Activated T-cell treated with anti-CD3 and anti-CD28 coated beads, Interleukin-2, amount 50 U/mL, for 4 hours (primary cell): ENCODE measurements at regions not wholly inside any gene's neighbourhood (a gene's known extent, or its start where the extent isn't known, plus 50 kb on each side); places are given as distances from the start of the nearest gene placed in this dataset.

Source experiments
- ATAC-seq, 2 donors: fragments of 200-7000 bp; cut with Tn5 transposase; one replicate each; pipeline ENCODE4 v1.10.0; 2021
- DNase-seq: peaks from one replicate; pipeline ENCODE4 v3.0.0-alpha.2; 2020
- H3K27me3 Mint-ChIP-seq: one replicate; pipeline ENCODE4 v1.8.0; 2021; ENCODE audit warnings: low read depth, mixed read lengths
- H3K36me3 Mint-ChIP-seq: one replicate; pipeline ENCODE4 v1.8.0; 2022; ENCODE audit warnings: mixed read lengths; ENCODE audit not compliant: insufficient read depth
- H3K4me1 Mint-ChIP-seq: one replicate; pipeline ENCODE4 v1.8.0; 2021; ENCODE audit warnings: low read depth, mixed read lengths
- H3K4me3 Mint-ChIP-seq: one replicate; pipeline ENCODE4 v1.8.0; 2021; ENCODE audit warnings: mild to moderate bottlenecking, moderate library complexity, mixed read lengths
- H3K9me3 Mint-ChIP-seq: one replicate; pipeline ENCODE4 v1.8.0; 2021; ENCODE audit warnings: mixed read lengths

DNA sequence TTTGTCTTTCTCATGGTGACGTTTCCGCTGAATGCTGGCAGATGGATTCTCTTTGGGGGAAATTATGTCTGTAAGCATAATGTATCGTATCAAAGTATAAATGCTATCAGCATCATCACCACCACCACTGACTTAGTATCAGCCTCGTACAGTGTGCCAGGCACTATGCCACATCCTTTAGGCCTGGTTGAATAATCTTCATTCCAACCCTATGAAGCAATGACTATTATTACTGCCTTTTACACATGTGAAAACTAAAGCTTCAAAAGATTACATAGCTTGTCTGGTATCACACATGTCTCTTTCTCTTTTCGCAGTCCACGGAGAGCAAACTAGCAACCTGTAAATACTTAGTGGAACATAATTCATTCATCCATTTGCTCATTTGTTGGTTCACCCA, 166.7 kb upstream of the PRICKLE2 start:
- ATAC-seq = no peak
- no peak overlapping the region for H3K4me3 Mint-ChIP-seq
- no peaks in the 10 kb centered on the region for H3K4me1 Mint-ChIP-seq
- no peaks in the 10 kb centered on the region for H3K36me3 Mint-ChIP-seq
- DNase-seq = no peak
- H3K27me3 Mint-ChIP-seq = no peaks in the 10 kb centered on the region
- no peaks in the 10 kb centered on the region for H3K9me3 Mint-ChIP-seq

DNA sequence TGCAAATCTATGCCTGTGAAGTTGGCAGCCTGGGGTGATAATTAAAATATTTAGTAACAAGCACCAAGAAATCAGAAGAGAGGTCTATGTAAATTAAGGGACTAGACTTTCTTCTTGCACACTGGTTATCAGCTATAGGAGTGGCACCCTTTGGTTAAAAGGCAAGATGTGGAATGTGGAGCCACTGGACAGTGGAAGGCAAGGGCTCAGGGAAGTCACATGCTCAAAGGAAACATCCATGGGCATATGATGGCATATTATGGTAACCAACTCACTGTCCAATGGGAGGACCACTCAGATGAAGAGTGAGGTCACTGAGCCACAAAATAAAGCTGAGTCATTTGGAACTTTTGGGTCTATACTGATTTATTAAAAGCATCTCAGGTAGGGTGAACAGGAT, 165.6 kb upstream of the PRICKLE2 start:
- no peaks in the 10 kb centered on the region for H3K36me3 Mint-ChIP-seq
- H3K4me1 Mint-ChIP-seq = no peaks in the 10 kb centered on the region
- no peak overlapping the region for H3K4me3 Mint-ChIP-seq
- ATAC-seq (no peak), DNase-seq (no peak)
- H3K9me3 Mint-ChIP-seq = no peaks in the 10 kb centered on the region
- no peaks in the 10 kb centered on the region for H3K27me3 Mint-ChIP-seq

DNA sequence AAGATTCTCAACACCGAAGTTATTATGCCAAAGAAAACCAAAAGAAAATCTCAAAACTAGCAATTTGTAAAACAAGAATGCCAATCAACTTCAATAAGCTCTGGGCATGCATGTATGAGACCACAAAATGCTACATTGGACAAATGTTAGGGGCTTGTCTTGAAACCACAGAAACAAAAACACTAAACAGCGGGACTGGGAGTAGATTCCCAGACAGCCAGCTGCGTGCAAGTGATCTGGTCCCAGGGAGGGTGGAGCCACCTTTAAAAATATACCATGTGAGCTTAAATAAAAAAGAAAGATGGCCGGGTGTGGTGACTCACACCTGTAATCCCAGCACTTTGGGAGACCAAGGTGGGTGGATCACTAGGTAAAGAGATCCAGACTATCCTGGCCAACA, 163.6 kb upstream of the PRICKLE2 start:
- DNase-seq = no peak
- Mint-ChIP-seq H3K4me1 (no peaks in the 10 kb centered on the region), H3K36me3 (no peaks in the 10 kb centered on the region), H3K4me3 (no peak overlapping the region), H3K27me3 (no peaks in the 10 kb centered on the region), H3K9me3 (no peaks in the 10 kb centered on the region)
- no peak for ATAC-seq

DNA sequence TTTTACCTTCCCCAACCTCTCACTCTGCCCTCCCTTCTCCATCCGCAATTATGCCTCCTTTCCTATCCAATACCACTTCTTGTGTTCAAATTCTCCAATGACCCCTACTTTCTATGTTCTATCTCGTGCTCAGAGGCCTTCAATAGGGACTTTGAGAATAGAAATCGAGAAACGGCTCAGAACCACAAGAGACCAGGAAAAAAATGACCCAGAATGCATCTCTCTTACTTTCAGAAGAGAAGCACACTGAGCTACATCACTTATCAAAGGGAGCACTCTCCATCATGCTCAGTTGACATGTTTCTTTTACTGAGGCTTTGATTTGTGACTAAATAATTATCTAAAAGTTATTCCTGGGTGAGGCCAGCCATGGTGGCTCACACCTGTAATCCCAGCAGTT, 162.4 kb upstream of the PRICKLE2 start:
- Mint-ChIP-seq H3K27me3 (no peaks in the 10 kb centered on the region), H3K36me3 (no peaks in the 10 kb centered on the region), H3K9me3 (no peaks in the 10 kb centered on the region), H3K4me3 (no peak overlapping the region), H3K4me1 (no peaks in the 10 kb centered on the region)
- DNase-seq (no peak), ATAC-seq (no peak)

DNA sequence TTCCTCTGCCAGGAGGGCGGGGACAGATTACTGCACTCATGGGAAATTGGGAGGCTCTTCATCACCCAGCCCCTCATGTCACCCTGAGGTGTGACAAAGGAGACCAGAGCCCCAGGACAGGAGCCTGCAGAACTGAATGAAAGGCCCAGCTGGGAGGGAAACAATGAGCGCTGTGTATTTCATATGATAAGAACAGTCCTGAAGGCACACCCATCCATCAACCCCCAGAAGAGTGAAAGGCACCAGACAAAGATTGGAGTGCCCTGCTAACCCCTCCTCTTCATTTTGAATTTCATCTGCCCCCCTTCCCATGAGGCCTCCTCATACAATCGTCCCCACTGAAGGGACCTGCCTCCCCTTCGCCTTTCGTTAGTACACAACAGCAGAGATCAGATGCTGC, 160.0 kb upstream of the PRICKLE2 start:
- Mint-ChIP-seq H3K4me1 (no peaks in the 10 kb centered on the region), H3K36me3 (no peaks in the 10 kb centered on the region), H3K27me3 (no peaks in the 10 kb centered on the region), H3K4me3 (no peak overlapping the region), H3K9me3 (no peaks in the 10 kb centered on the region)
- ATAC-seq (no peak), DNase-seq (no peak)

DNA sequence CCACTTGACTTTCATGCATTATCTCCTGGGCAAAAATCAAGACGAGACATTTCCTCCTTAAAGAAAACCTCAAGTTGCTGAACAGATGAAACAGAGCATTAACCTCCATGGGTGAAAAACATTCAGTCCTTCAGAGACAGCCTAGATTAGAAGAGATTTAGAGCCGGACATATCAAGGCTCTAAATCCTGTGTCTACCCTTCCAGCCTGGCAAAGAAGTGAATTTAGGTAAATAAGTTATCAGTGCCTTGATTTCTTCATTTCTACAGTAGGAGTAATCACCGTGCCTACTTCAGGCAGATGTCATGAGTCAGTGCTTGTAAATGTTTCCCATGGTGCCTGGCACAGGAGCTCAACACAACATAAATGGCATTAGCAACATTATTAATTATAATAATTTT, 159.3 kb upstream of the PRICKLE2 start:
- Mint-ChIP-seq H3K36me3 (no peaks in the 10 kb centered on the region), H3K4me1 (no peaks in the 10 kb centered on the region), H3K4me3 (no peak overlapping the region), H3K27me3 (no peaks in the 10 kb centered on the region), H3K9me3 (no peaks in the 10 kb centered on the region)
- no peak for DNase-seq
- no peak for ATAC-seq

DNA sequence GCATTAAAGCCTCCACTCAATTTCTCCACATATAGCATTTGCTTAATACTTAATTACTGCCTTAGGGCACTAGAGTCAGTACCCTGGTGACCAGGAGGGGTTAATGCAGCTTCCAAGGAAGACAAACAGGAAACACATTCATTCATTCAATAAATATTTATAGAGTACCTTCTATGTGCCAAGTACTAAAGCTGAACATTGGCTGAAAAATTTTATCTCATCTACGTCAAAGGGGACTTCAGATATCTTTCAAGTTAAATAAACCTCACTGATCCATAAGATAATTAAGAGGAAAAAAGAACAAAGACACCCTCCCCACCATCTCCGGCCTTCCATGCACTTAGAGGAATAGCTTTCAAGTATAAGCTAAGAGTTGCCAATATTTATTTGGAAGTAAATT, 156.9 kb upstream of the PRICKLE2 start:
- Mint-ChIP-seq H3K4me1 (no peaks in the 10 kb centered on the region), H3K36me3 (no peaks in the 10 kb centered on the region), H3K4me3 (no peak overlapping the region), H3K27me3 (no peaks in the 10 kb centered on the region), H3K9me3 (no peaks in the 10 kb centered on the region)
- ATAC-seq (no peak), DNase-seq (no peak)

DNA sequence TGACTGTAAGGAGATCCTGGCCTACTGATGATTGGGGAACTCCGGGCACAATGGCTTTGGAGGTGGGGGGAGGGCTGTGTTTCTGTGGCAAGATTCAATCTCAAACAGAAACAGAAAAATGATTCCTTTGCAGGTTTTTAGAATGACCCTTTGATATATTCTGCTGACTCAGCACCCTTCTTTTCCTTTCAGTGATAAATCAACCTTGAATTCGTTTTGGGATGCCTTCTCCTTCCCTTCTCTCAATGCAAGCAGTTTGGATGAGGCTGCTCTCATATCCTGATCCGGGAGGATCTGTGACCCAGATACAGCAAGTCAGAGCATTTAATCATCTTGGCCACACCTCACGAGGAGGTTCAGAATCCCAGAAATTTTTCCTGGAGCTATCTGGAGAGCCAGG, 156.1 kb upstream of the PRICKLE2 start:
- no peaks in the 10 kb centered on the region for H3K4me1 Mint-ChIP-seq
- H3K27me3 Mint-ChIP-seq = no peaks in the 10 kb centered on the region
- no peak for DNase-seq
- no peaks in the 10 kb centered on the region for H3K36me3 Mint-ChIP-seq
- no peak overlapping the region for H3K4me3 Mint-ChIP-seq
- ATAC-seq = no peak
- no peaks in the 10 kb centered on the region for H3K9me3 Mint-ChIP-seq

DNA sequence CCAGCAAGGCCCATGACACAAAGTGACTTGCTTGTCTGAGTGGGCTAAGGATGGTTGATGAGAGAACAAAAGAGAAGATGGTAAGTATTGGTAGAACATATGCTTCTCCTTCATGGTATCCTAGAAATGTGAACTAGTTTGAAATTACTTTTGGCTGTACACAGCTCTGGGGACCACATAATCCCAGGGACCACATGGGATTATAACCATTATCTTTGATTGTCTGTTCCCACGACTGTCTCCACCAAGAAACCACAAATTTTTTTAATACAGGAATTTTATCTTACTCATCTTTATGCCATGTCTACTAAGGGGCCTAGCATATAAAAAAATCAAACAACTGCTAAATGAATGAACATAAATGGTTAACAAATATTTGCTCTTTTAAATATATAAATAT, 155.3 kb upstream of the PRICKLE2 start:
- Mint-ChIP-seq H3K27me3 (no peaks in the 10 kb centered on the region), H3K9me3 (no peaks in the 10 kb centered on the region), H3K36me3 (no peaks in the 10 kb centered on the region), H3K4me3 (no peak overlapping the region), H3K4me1 (no peaks in the 10 kb centered on the region)
- no peak for DNase-seq
- no peak for ATAC-seq

DNA sequence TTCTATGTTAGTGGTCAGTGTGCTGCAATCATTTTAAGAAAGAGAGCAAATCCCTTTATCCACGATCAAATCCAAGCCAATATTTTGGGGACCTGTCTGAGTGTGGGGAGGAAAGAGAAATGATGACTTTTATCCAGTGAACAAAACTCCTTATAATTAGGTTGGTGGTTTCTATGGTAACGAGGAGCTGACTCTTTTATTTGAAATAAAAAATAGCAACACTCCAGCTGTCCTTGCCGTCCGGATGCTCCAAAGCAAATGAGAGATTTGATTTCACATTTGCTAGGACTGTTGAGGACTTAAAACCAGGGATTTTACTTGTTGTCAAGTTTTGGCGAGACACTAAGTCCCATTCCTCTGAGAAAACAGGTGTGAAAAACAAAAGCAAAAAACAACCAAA, 154.0 kb upstream of the PRICKLE2 start:
- no peak for DNase-seq
- Mint-ChIP-seq H3K9me3 (no peaks in the 10 kb centered on the region), H3K4me3 (no peak overlapping the region), H3K36me3 (no peaks in the 10 kb centered on the region), H3K4me1 (no peaks in the 10 kb centered on the region), H3K27me3 (no peaks in the 10 kb centered on the region)
- no peak for ATAC-seq

DNA sequence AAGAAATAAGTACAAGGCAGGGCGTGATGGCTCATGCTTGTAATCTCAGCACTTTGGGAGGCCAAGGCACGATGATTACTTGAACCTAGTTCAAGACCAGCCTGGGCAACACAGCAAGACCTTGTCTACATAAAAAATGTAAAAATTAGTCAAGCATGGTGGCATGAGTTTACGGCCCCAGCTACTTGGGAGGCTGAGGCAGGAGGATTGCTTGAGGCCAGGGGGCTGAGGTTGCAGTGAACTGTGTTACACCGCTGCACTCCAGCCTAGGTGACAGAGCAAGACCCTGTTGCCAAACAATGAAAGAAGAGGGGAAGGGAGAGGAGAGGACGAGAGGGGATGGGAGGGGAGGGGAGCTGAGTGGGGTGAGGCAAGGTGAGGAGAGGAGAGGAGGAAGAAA, 152.7 kb upstream of the PRICKLE2 start:
- H3K36me3 Mint-ChIP-seq = no peaks in the 10 kb centered on the region

DNA sequence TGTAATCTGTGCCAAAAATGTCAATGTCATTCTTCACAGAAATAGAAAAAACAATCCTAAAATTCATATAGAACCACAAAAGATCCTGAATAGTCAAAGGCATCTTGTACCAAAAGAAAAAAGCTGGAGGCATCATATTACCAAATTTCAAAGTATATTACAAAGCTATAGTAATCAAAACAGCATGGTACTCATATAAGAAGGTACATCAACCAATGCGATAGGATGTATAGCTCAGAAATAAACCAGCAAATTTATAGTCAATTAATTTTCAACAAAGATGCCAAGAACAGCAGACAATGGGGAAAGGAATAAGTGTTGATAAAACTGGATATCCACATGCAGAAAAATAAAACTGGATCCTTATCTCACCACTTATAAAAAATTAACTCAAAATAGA, 150.5 kb upstream of the PRICKLE2 start:
- ATAC-seq = no peak
- H3K9me3 Mint-ChIP-seq = no peaks in the 10 kb centered on the region
- no peak for DNase-seq
- H3K4me1 Mint-ChIP-seq = no peaks in the 10 kb centered on the region
- no peaks in the 10 kb centered on the region for H3K27me3 Mint-ChIP-seq
- no peak overlapping the region for H3K4me3 Mint-ChIP-seq
- H3K36me3 Mint-ChIP-seq = no peaks in the 10 kb centered on the region

More for the DNA sequence above, 152.7 kb upstream of the PRICKLE2 start:
- H3K4me1 Mint-ChIP-seq = no peaks in the 10 kb centered on the region
- H3K4me3 Mint-ChIP-seq = no peak overlapping the region
- H3K27me3 Mint-ChIP-seq = no peaks in the 10 kb centered on the region
- DNase-seq (no peak), ATAC-seq (no peak)
- no peaks in the 10 kb centered on the region for H3K9me3 Mint-ChIP-seq

DNA sequence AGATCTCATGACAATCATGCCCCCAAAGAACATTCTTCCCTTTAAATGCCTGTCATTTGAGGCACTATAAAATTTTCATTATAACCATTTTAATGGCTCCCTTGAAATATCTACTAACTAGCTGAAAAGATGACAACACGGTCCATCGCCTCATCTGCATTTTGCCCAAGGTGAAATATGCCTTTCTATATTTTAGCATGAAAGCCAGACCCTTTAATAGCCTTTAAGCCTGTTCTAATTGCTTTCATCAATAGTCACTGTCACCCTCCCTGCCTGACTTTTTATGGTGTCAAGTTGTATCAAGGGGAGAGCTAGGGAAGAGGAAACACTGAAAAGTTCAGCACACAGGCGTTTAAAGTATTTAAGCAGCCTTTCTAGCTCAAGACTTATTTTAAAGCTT, 144.1 kb upstream of the PRICKLE2 start:
- Mint-ChIP-seq H3K9me3 (no peaks in the 10 kb centered on the region), H3K4me3 (no peak overlapping the region), H3K4me1 (no peaks in the 10 kb centered on the region), H3K27me3 (peaks cover 2% of the 10 kb centered on the region), H3K36me3 (no peaks in the 10 kb centered on the region)
- ATAC-seq = no peak
- DNase-seq = no peak

DNA sequence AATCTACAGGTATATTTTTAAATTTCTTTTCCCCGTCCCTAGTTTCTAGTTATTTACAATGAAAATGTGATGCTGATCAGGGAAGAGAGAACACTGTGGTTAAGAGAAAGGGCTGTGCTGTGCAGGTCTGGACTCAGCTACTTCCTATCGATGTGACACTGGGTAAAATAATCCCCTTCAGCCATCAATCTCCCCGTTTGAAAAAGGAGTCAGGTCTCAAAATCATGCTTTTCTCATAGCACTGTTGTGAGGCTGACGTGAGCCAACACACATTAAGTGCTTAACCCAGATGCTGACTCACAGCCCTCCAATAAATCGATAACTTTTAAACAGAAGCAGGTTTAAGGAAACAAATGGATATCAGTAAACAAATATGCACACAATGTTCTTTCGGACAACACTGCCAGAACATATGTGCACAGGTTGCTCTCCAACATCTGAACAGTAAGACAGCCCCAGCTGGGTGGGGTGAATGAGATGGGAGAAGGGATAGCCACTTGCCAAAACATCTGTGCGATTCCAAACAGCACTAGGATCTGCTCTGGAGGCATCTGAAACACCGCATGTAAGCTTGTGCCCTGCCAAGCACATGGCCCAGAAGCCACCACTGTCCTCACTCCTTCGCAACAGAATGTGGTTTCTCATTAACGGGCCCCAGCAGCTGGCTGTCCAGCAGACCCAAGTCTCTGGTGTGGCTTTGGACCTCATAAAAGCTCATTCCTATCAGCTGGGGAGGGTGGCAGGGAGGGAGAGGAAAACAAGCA, 143.2 kb upstream of the PRICKLE2 start:
- H3K4me1 Mint-ChIP-seq = no peaks in the 10 kb centered on the region
- DNase-seq (no peak), ATAC-seq (no peak)
- H3K9me3 Mint-ChIP-seq = no peaks in the 10 kb centered on the region
- no peak overlapping the region for H3K4me3 Mint-ChIP-seq
- no peaks in the 10 kb centered on the region for H3K36me3 Mint-ChIP-seq
- peaks cover 2% of the 10 kb centered on the region for H3K27me3 Mint-ChIP-seq

DNA sequence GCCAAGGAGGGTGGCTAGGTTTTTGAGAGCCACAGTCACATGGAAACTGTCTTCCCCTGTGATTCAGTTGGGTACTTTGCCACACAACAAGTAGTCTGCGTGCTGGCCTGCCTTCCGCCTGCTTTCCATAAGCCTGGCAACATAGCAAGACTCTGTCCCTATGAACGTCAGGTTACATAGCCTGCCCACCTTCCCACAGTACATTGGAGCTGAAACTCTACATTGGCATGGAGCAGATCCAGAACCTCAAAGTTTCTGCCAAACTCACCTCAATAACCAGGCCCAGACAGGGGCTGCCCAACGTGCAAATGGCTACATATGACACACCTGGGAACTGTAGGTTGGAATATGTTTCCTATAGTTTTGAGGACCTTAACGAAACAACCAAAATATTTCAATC, 140.6 kb upstream of the PRICKLE2 start:
- peaks cover 2% of the 10 kb centered on the region for H3K27me3 Mint-ChIP-seq
- no peaks in the 10 kb centered on the region for H3K36me3 Mint-ChIP-seq

DNA sequence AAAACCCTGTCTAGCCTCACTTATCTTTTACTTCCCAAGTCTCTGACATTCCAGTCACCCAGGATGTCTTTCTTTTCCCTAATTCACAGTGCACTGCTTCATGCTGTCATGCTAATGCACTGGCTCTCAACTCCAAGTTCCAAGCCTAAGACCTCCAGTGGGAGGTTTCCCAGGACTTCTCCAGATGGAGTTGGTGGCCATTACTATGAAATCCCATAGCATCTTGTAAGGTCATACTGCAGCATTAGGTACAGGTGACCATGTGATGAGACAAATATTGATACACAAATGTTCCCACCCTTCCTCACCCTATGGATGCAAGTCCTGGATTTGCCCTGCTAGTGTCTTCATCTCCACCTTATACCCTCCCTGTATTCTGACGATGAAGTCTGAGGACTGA, 138.6 kb upstream of the PRICKLE2 start:
- Mint-ChIP-seq H3K27me3 (peaks cover 2% of the 10 kb centered on the region), H3K9me3 (no peaks in the 10 kb centered on the region), H3K4me3 (no peak overlapping the region), H3K4me1 (no peaks in the 10 kb centered on the region), H3K36me3 (no peaks in the 10 kb centered on the region)
- DNase-seq (no peak), ATAC-seq (no peak)

More for the DNA sequence above, 140.6 kb upstream of the PRICKLE2 start:
- no peak overlapping the region for H3K4me3 Mint-ChIP-seq
- H3K4me1 Mint-ChIP-seq = no peaks in the 10 kb centered on the region
- H3K9me3 Mint-ChIP-seq = no peaks in the 10 kb centered on the region
- DNase-seq (no peak), ATAC-seq (no peak)
